ENCODE measurements at regions not wholly inside any gene's neighbourhood (a gene's known extent, or its start where the extent isn't known, plus 50 kb on each side); places are given as distances from the start of the nearest gene placed in this dataset.

GRCh38 chr5:8740595-8740994, 805.3 kb downstream of the SEMA5A start:
- Histone ChIP-seq H3K79me2 (ENCODE audit: control insufficient read depth in 1 of 2, insufficient read depth in 2 of 2, low read length in 2 of 2) (no peaks in the 10 kb centered on the region), H3K23me2 (ENCODE audit: low read depth, low read length) (no peaks in the 10 kb centered on the region), H3K27ac (ENCODE audit: low read depth, low read length) (no peak overlapping the region), H3K56ac (replicated peaks; ENCODE audit: insufficient read length, low read depth, low read length) (no peak overlapping the region), H2AFZ (ENCODE audit: low read length) (no peak overlapping the region), H3K14ac (ENCODE audit: insufficient read length) (no peak overlapping the region), H2AK5ac (ENCODE audit: low read depth, low read length) (no peak overlapping the region), H2BK5ac (ENCODE audit: low read depth, low read length) (no peak overlapping the region), H2BK12ac (ENCODE audit: low read depth, low read length) (no peak overlapping the region), H3K4me2 (ENCODE audit: insufficient read depth in 1 of 2, low read depth in 2 of 2, low read length in 2 of 2) (no peak overlapping the region), H3K79me1 (ENCODE audit: low read depth, low read length) (no peaks in the 10 kb centered on the region), H3K9ac (replicated peaks in 1 of 4; ENCODE audit: extremely low read depth in 1 of 4, low read depth in 3 of 4, low read length in 3 of 4) (no peak overlapping the region), H2BK20ac (ENCODE audit: low read length) (no peak overlapping the region), H4K8ac (ENCODE audit: extremely low read depth, insufficient read depth, low read length) (no peak overlapping the region), H2BK15ac (ENCODE audit: low read length) (no peak overlapping the region), H3K27me3 (replicated peaks in 1 of 4; ENCODE audit: control insufficient read depth in 3 of 4, extremely low read depth in 1 of 4, insufficient read depth in 3 of 4, low read length in 3 of 4) (no peaks in the 10 kb centered on the region), H4K91ac (replicated peaks; ENCODE audit: insufficient read length, low read length) (no peak overlapping the region), H3K4me3 (ENCODE audit: extremely low read depth in 1 of 4, insufficient read depth in 2 of 4, low read depth in 3 of 4, low read length in 4 of 4) (no peak overlapping the region), H2BK120ac (replicated peaks; ENCODE audit: low read depth, low read length) (no peak overlapping the region), H3K23ac (ENCODE audit: insufficient read length) (no peak overlapping the region), H3K4ac (replicated peaks; ENCODE audit: insufficient read length, low read depth, low read length) (no peak overlapping the region), H4K5ac (ENCODE audit: insufficient read length, low read depth, low read length) (no peak overlapping the region), H3K36me3 (ENCODE audit: control insufficient read depth in 2 of 4, insufficient read depth in 4 of 4, low read length in 3 of 4) (no peaks in the 10 kb centered on the region), H3K4me1 (replicated peaks in 1 of 4; ENCODE audit: control insufficient read depth in 3 of 4, insufficient read depth in 4 of 4, low read length in 3 of 4) (no peaks in the 10 kb centered on the region), H4K20me1 (replicated peaks in 1 of 2; ENCODE audit: control insufficient read depth in 1 of 2, insufficient read depth in 2 of 2, low read length in 2 of 2) (no peaks in the 10 kb centered on the region), H3K9me3 (ENCODE audit: insufficient read depth in 2 of 2, low read depth in 1 of 2, low read length in 1 of 2) (no peaks in the 10 kb centered on the region), H3K18ac (ENCODE audit: extremely low read depth, low read length) (no peak overlapping the region)
- DNase-seq (ENCODE audit: low read depth in 1 of 2, low spot score in 2 of 2) (no peak), FAIRE-seq (no peak)
- WGBS, 2 experiments (ENCODE audit: extremely low coverage in 1 of 2, insufficient coverage in 1 of 2, insufficient read length in 1 of 2, insufficient replicate concordance in 2 of 2, low coverage in 1 of 2, low lambda C conversion rate in 2 of 2, missing lambda C conversion rate in 1 of 2), result 98% methylated on average over 7 of the region's 7 CpGs; no CpG with 5 or more reads in 1 of the 2 experiments
- ChIA-PET CTCF (ENCODE audit: partially characterized antibody) (no interaction called here), POLR2A (ENCODE audit: partially characterized antibody) (no interaction called here)
- TF ChIP-seq CHD1 (IDR thresholded peaks at IDR 0.05; ENCODE audit: low read depth, low read length), result no peak

Measured in H1 (cell line).